ENCODE measurements at regions not wholly inside any gene's neighbourhood (a gene's known extent, or its start where the extent isn't known, plus 50 kb on each side); places are given as distances from the start of the nearest gene placed in this dataset.
"Not testable (repeated sequence)": the region's sequence is repeated elsewhere in the genome, so short reads cannot be mapped to it uniquely, and the experiment has no call there.

GRCh38 chr6:113654396-113654795 lies 202.7 kb upstream of the MARCKS start:
- H3K4me3 ChIP-seq = no peak overlapping the region
- peak overlapping the region in 12 of 21 experiments; percentile 6 to 71 (median 60) for H3K27ac ChIP-seq

- H3K27ac ChIP-seq = peak overlapping the region in 8 of 21 experiments; percentile 1 to 71 (median 49)
- no peak overlapping the region for H3K4me3 ChIP-seq
Observed at GRCh38 chr6:113655761-113656160, 201.4 kb upstream of the MARCKS start.

GRCh38 chr6:113659762-113660404 lies 197.3 kb upstream of the MARCKS start:
- H3K4me3 ChIP-seq = no peak overlapping the region
- H3K27ac ChIP-seq = no peak overlapping the region

- no peak overlapping the region for H3K27ac ChIP-seq
- H3K4me3 ChIP-seq = no peak overlapping the region
Observed at GRCh38 chr6:113660819-113661218, 196.3 kb upstream of the MARCKS start.

GRCh38 chr6:113662093-113662665 lies 195.0 kb upstream of the MARCKS start:
- no peak overlapping the region for H3K4me3 ChIP-seq
- no peak overlapping the region for H3K27ac ChIP-seq

- H3K27ac ChIP-seq = no peak overlapping the region
- H3K4me3 ChIP-seq = no peak overlapping the region
Observed at GRCh38 chr6:113662688-113663333, 194.3 kb upstream of the MARCKS start.

- Histone ChIP-seq H3K4me3 (no peak overlapping the region), H3K27ac (no peak overlapping the region)
Observed at GRCh38 chr6:113664909-113665308, 192.2 kb upstream of the MARCKS start.

- no peak overlapping the region for H3K27ac ChIP-seq
- H3K4me3 ChIP-seq = no peak overlapping the region
Observed at GRCh38 chr6:113668641-113669408, 188.3 kb upstream of the MARCKS start.

- no peak overlapping the region for H3K4me3 ChIP-seq
- H3K27ac ChIP-seq = no peak overlapping the region
Observed at GRCh38 chr6:113669606-113670005, 187.5 kb upstream of the MARCKS start.

- Histone ChIP-seq H3K27ac (no peak overlapping the region), H3K4me3 (no peak overlapping the region)
Observed at GRCh38 chr6:113671421-113671820, 185.7 kb upstream of the MARCKS start.

GRCh38 chr6:113672491-113673149 lies 184.5 kb upstream of the MARCKS start:
- Histone ChIP-seq H3K27ac (peak overlapping the region in 8 of 21 experiments; percentile 4 to 66 (median 22)), H3K4me3 (peak overlapping the region in 4 of 7 experiments; percentile 5 to 34 (median 8))

GRCh38 chr6:113674075-113674474 lies 183.1 kb upstream of the MARCKS start:
- Histone ChIP-seq H3K4me3 (no peak overlapping the region), H3K27ac (no peak overlapping the region)

GRCh38 chr6:113676057-113676456 lies 181.1 kb upstream of the MARCKS start:
- H3K4me3 ChIP-seq = no peak overlapping the region
- no peak overlapping the region for H3K27ac ChIP-seq

- no peak overlapping the region for H3K27ac ChIP-seq
- no peak overlapping the region for H3K4me3 ChIP-seq
Observed at GRCh38 chr6:113676968-113677367, 180.2 kb upstream of the MARCKS start.

- no peak overlapping the region for H3K27ac ChIP-seq
- no peak overlapping the region for H3K4me3 ChIP-seq
Observed at GRCh38 chr6:113679051-113679450, 178.1 kb upstream of the MARCKS start.

GRCh38 chr6:113680301-113680700 lies 176.8 kb upstream of the MARCKS start:
- H3K27ac ChIP-seq = no peak overlapping the region

GRCh38 chr6:113683968-113684367 lies 173.2 kb upstream of the MARCKS start:
- peak overlapping the region in 2 of 21 experiments; percentile 26 to 27 for H3K27ac ChIP-seq
- no peak overlapping the region for H3K4me3 ChIP-seq

More at GRCh38 chr6:113680301-113680700, 176.8 kb upstream of the MARCKS start:
- H3K4me3 ChIP-seq = no peak overlapping the region

- Histone ChIP-seq H3K4me3 (no peak overlapping the region), H3K27ac (peak overlapping the region in 2 of 21 experiments; percentile 26 to 27)
Observed at GRCh38 chr6:113684382-113684901, 172.7 kb upstream of the MARCKS start.

GRCh38 chr6:113686049-113686448 lies 171.1 kb upstream of the MARCKS start:
- no peak overlapping the region for H3K27ac ChIP-seq

GRCh38 chr6:113689620-113690019 lies 167.5 kb upstream of the MARCKS start:
- not testable (repeated sequence) for H3K27ac ChIP-seq, H3K4me3 ChIP-seq

More at GRCh38 chr6:113686049-113686448, 171.1 kb upstream of the MARCKS start:
- H3K4me3 ChIP-seq = no peak overlapping the region
